AG04450 (cell line): ENCODE measurements at regions not wholly inside any gene's neighbourhood (a gene's known extent, or its start where the extent isn't known, plus 50 kb on each side); places are given as distances from the start of the nearest gene placed in this dataset.
"Not testable (repeated sequence)": the region's sequence is repeated elsewhere in the genome, so short reads cannot be mapped to it uniquely, and the experiment has no call there.

Source experiments
- CTCF ChIA-PET: fragments of 300-600, 350-600 bp; formaldehyde crosslinking; extraction: SDS; loops from one replicate; lab custom pipeline; 2022; ENCODE audit warnings: antibody characterized with exemption, inconsistent platforms; lab: Charles Lee
- POLR2A ChIA-PET: fragments of 350-600 bp; formaldehyde crosslinking; extraction: SDS; loops from one replicate; lab custom pipeline; 2021; ENCODE audit warnings: antibody characterized with exemption, inconsistent platforms; lab: Yijun Ruan, JAX
- DNase-seq: peaks from one replicate; pipeline ENCODE4 v3.0.0-alpha.2; 2011; ENCODE audit warnings: low read depth, low spot score
- H3K27ac ChIP-seq: one replicate; pipeline ENCODE4 v1.5.1; 2012; ENCODE audit warnings: low read depth, low read length, control low read depth
- H3K27me3 ChIP-seq: one replicate; pipeline ENCODE4 v1.6.0; 2012; ENCODE audit warnings: low read length; ENCODE audit not compliant: control insufficient read depth, insufficient read depth
- H3K4me3 ChIP-seq: 2 replicates; pipeline ENCODE4 v1.5.1; 2011; ENCODE audit warnings: mild to moderate bottlenecking, low read depth, low read length, control low read depth
- H3K9me3 ChIP-seq: 2 replicates; pipeline ENCODE4 v1.5.1; 2012; ENCODE audit warnings: low read length; ENCODE audit not compliant: control insufficient read depth, insufficient read depth

DNA sequence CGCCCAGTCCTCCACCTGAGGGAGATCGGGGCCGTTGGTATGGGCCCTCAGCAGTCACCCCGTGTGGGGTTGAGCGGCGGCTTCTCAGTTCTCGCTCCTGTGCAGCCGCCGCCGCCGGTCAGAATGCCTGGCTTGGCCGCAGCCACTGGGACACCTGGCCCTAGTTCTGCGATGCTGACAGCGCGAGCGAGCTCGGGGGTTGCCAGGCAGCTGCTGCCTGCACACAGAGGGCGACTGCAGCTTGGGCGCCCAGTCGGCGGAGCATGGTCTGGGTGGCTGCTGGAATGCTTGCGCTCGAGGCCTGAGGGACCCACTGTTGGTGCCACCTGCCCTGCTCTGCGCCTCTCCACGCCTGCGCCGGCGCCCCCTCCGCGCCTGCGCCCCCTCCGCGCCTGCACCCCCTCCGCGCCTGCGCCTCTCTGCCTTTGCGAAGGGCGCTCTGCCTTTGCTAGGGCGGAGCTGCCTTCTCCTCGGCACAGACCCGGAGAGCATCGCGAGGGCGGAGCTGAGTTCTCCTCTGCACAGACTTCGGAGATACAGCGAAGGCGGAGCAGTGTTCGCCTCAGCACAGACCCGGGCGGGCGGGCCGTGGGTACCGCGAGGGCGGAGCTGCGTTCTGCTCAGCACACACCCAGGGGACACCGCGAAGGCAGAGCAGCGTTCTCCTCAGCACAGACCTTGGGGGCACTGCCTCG lies 1648.3 kb downstream of the SPATA31A7 start:
- H3K9me3 ChIP-seq, CTCF ChIA-PET, POLR2A ChIA-PET, H3K27me3 ChIP-seq, H3K27ac ChIP-seq: not testable (repeated sequence)
- H3K4me3 ChIP-seq: peak overlapping the region; percentile 63
- peak; percentile 60 for DNase-seq

DNA sequence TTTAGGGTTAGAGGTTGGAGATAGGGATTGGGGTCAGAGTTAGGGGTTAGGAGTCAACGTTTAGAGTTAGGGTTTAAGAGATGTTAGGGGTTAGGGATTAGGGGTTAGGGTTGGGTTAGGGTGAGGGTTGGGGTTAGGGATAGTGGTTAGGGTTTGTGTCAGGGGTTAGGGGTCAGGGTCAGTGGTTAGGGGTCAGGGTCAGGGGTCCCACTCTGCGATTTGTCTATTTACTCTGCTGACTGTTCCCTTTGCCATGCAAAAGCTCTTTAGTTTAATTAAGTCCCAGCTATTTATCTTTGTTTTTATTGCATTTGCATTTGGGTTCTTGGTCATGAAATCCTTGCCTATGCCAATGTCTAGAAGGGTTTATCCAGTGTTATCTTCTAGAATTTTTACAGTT lies 1649.3 kb downstream of the SPATA31A7 start:
- H3K9me3 ChIP-seq, H3K27me3 ChIP-seq, H3K4me3 ChIP-seq, DNase-seq, CTCF ChIA-PET, POLR2A ChIA-PET, H3K27ac ChIP-seq: not testable (repeated sequence)

DNA sequence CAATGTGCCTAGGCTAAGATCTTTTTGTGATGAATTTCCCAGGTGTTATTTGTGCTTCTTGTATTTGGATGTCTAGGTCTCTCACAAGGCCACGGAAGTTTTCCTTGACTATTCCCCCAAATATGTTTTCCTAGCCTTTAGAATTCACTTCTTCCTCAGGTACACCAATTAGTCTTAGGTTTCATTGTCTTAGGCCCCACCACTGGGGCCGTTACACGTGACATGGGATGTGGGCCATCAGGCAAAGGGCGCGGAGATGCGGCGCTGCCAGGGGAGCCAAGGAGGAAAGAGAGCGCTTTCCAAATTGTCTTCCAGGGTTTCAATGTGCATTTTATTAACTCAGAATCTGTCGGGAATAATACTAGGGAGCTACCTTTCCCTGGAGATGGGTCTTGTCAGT lies 1653.3 kb downstream of the SPATA31A7 start:
- H3K4me3 ChIP-seq, H3K9me3 ChIP-seq, H3K27me3 ChIP-seq, H3K27ac ChIP-seq, DNase-seq, CTCF ChIA-PET, POLR2A ChIA-PET: not testable (repeated sequence)

DNA sequence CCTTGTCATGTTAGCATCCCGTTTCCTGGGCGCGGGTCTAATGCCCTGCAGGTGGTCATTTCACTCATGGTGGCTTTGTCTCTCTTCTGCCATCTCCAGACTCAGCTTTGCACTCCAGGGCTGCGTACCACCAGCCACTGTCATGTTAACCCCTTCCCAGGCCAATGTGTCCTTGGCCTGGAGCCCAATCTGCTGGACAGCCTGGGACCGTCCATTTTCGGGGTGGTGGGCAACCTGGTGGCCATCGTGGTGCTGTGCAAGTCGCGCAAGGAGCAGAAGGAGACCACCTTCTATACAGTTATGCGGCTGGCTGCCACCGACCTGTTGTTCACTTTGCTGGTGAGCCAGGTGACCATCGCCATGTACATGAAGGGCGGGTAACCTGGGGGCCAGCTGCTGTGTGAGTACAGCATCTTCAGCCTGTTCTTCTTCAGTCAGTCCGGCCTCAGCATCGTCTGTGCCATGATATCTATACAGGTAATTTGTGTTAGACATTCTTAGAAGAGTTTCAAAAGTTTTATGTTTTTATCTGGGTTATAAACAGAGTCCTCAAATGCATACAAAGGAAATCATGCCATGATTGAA lies 1654.0 kb downstream of the SPATA31A7 start:
- H3K27ac ChIP-seq, DNase-seq, H3K9me3 ChIP-seq, CTCF ChIA-PET, H3K4me3 ChIP-seq, H3K27me3 ChIP-seq, POLR2A ChIA-PET: not testable (repeated sequence)

DNA sequence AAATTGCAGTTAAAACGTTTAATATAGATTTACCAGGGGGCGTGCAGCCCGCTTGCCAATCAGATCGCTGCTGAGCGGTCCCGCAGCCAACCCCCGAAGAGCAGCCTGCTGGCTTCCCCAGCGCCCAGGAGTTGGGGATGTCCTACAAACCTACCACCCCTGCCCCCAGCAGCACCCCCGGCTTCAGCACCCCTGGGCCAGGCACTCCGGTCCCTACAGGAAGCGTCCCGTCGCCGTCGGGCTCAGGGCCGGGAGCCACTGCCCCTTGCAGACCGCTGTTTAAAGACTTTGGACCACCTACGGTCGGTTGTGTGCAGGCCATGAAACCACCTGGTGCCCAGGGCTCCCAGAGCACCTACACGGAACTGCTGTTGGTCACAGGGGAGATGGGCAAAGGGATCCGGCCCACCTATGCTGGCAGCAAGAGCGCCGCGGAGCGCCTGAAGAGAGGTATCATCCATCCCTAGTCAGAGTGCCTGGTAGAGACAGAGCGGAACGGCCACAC lies 1654.9 kb downstream of the SPATA31A7 start:
- H3K27me3 ChIP-seq, H3K9me3 ChIP-seq, H3K27ac ChIP-seq, H3K4me3 ChIP-seq, CTCF ChIA-PET, DNase-seq, POLR2A ChIA-PET: not testable (repeated sequence)

DNA sequence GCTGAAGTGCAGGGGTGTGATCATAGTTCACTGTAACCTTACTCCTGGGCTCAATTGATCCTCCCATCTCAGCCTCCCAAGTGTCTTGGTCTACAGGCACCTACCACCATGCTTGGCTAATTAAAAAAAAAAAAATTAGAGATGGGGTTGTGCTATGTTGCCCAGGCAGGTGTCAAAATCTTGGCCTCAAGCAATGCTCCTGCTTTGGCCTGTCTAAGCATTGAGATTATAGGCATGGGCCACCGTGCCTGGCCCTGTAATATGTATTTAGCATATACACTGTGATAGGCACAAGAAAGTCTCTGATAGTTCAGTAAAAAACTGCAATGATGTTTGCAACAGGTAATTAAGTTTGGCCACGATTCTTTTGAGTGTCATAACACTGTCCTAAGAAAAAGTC lies 1658.4 kb downstream of the SPATA31A7 start:
- H3K4me3 ChIP-seq, POLR2A ChIA-PET, H3K9me3 ChIP-seq, H3K27ac ChIP-seq, CTCF ChIA-PET, DNase-seq, H3K27me3 ChIP-seq: not testable (repeated sequence)

DNA sequence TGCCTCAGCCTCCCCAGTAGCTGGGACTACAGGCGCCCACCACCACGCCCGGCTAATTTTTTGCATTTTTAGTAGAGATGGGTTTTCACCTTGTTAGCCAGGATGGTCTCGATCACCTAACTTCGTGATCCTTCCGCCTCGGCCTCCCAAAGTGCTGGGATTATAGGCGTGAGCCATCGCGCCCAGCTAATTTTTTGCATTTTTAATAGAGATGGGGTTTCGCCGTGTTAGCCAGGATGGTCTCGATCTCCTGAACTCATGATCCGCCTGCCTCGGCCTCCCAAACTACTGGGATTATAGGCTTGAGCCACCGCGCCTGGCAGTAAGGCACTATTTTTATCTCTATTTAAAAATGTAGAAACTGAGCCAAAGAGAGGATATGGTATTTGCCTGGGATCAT lies 1660.2 kb downstream of the SPATA31A7 start:
- CTCF ChIA-PET, H3K27me3 ChIP-seq, H3K27ac ChIP-seq, POLR2A ChIA-PET, H3K9me3 ChIP-seq, DNase-seq, H3K4me3 ChIP-seq: not testable (repeated sequence)

DNA sequence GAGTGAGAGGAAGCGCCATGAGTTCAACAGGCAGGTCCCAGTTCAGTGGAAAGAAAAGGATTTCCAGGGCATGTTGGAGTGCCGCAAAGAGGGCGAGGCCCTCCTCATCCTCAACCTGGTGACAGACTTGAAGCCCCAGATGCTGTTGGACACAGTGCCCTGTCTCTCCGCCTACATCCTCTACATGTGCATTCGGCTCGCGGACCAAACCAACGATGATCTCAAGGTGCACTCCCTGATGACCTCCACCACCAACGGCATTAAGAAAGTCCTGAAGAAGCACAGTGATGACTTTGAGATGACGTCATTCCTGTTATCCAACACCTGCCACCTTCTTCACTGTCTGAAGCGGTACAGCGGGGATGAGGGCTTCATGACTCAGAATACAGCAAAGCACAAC lies 1667.4 kb downstream of the SPATA31A7 start:
- H3K27ac ChIP-seq, H3K4me3 ChIP-seq, CTCF ChIA-PET, H3K9me3 ChIP-seq, DNase-seq, POLR2A ChIA-PET, H3K27me3 ChIP-seq: not testable (repeated sequence)

DNA sequence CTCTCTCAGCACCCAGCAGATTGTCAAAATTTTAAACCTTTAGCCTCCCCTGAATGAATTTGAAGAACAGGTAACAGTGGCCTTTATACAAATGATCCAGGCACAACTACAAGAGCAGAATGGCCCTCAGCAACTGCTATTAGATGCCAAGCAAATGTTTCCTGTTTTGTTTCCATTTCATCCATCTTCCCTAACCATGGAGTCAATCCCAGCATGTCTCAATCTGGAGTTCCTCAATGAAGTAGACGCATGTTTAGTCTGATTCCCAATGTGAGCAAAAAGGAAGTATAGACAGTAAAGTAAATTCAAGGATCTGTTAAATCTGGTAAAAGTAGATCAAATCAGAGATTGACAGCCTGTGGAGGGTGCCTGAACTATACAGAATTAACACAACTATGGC lies 1668.4 kb downstream of the SPATA31A7 start:
- H3K27me3 ChIP-seq, H3K4me3 ChIP-seq, CTCF ChIA-PET, H3K9me3 ChIP-seq, DNase-seq, H3K27ac ChIP-seq, POLR2A ChIA-PET: not testable (repeated sequence)

DNA sequence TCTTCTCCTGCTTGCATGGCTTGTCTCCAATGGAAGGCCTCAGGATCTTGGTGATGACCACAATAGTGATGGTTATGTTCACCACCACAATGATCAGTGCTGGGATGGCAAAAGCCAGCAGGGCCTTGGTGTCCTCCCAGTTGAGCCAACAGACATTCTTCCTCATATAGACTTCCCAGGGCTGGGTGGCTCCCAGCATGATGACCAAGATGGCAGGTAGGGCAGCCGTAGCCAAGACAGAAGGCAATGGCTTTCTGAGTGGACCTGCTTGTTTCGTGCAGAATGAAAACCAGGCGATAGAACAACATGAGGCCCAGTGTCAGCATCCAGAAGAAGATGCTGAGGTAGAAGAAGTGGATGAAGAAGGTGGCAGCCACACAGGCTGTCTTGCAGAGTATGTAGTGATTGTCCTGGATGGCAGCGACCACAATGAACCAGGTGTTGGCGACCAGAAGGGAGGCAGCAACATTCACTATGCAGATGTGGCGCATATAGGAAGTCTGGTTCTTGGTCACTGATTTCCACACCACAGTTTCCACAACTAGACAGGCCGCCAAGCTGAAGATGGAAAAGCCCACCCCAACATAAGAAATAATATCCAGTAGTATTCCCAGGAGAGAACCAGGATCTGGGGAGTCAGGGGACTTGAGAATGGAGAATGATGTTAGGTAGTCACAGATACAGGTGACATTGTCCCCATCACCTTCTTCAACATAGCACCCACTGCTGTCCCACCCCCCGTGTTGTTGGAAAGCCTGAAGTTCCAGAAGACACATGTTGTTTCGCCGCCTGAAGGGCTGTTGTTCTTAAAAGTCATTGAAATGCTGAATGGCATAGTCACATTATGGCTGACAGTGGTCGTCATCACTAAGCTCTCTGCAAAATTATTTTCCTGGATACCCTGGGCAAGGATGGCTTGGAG lies 1671.4 kb downstream of the SPATA31A7 start:
- CTCF ChIA-PET, DNase-seq, H3K4me3 ChIP-seq, H3K27ac ChIP-seq, H3K27me3 ChIP-seq, POLR2A ChIA-PET, H3K9me3 ChIP-seq: not testable (repeated sequence)

DNA sequence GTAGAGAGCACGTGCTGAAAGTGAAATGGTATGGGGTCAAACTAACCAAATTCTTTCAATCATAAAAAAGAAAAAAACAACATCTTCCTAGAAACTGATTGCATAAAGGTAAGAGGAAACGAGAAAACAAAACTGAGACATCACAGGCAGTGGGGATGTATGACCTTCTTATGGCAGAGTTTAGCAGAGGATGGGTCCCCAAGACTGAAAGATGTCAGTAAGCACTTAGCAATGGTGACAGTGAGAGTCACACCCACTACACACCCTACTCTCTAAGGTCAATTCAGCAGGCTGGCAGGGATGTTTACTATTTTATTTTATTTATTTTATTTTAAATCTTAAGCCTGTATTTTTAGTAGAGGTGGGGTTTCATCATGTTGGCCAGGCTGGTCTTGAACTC lies 1672.3 kb downstream of the SPATA31A7 start:
- H3K4me3 ChIP-seq, H3K9me3 ChIP-seq, DNase-seq, H3K27me3 ChIP-seq, POLR2A ChIA-PET, CTCF ChIA-PET, H3K27ac ChIP-seq: not testable (repeated sequence)
